Caki2 (cell line): ENCODE measurements at regions not wholly inside any gene's neighbourhood (a gene's known extent, or its start where the extent isn't known, plus 50 kb on each side); places are given as distances from the start of the nearest gene placed in this dataset.

Experiments used
- DNase-seq: peaks from one replicate; pipeline ENCODE4 v3.0.0-alpha.2; 2015; ENCODE audit warnings: low read depth
- in situ Hi-C: cut with HindIII; loops from 2 replicates; pipeline ENCODE4 v1.10.0; 2016; ENCODE audit warnings: low sequenced_read_pairs, low pct_unique_long_range_greater_than_20kb, mixed read lengths

GRCh38 chr18:72612894-72613533 is 68.9 kb upstream of the CBLN2 start:
- DNase-seq: no peak
- in situ Hi-C loops: no loop called here

- no peak for DNase-seq
- in situ Hi-C loops: no loop called here
Observed at GRCh38 chr18:72605376-72605775, 61.2 kb upstream of the CBLN2 start.

- in situ Hi-C loops: no loop called here
- DNase-seq: no peak
Observed at GRCh38 chr18:72601944-72602343, 57.8 kb upstream of the CBLN2 start.

- no peak for DNase-seq
- in situ Hi-C loops: no loop called here
Observed at GRCh38 chr18:72601481-72601880, 57.3 kb upstream of the CBLN2 start.
